ENCODE measurements at regions not wholly inside any gene's neighbourhood (a gene's known extent, or its start where the extent isn't known, plus 50 kb on each side); places are given as distances from the start of the nearest gene placed in this dataset.

DNA sequence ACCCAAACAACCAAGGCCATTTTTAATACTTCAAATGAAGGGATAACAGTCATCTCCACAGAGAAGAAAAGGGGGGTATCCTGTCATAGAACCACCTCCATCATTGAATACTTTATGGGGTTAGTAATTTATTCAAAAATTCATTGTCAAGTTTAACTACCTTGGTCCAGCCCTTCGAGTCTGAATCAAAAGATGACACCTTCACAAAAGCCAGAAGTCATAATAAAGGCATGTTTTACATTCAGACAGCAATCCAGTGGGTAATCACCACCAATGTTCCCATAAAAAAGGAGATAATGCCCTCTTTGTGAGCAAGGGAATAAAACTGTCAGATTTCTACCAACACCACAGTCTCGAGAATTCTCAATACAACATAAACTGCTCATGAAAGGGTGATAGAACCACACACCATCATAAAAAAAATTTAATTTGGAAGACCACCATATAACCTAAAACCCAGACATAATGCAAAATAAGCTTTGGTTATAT, 145.6 kb upstream of the ZBTB20 start:
- no peak overlapping the region for H3K4me3 ChIP-seq
- 44% methylated on average over 2 of the region's 2 CpGs for WGBS (ENCODE audit: missing lambda C conversion rate)
- no peaks in the 10 kb centered on the region for H3K9me3 ChIP-seq
- no peak for ATAC-seq
- H3K4me1 ChIP-seq: no peaks in the 10 kb centered on the region
- TF ChIP-seq RCOR1 (IDR thresholded peaks at IDR 0.05; ENCODE audit: low read depth, low read length) (no peak), MAFK (IDR thresholded peaks at IDR 0.05; ENCODE audit: partially characterized antibody) (no peak), FOXS1 (CRISPR knock-in tag; IDR thresholded peaks at IDR 0.05) (no peak), EHF (CRISPR knock-in tag; IDR thresholded peaks at IDR 0.05) (no peak), NPAS2 (CRISPR knock-in tag; IDR thresholded peaks at IDR 0.05; ENCODE audit: borderline replicate concordance) (no peak), BHLHE40 (IDR thresholded peaks at IDR 0.05; ENCODE audit: low read depth, low read length) (no peak), JUNB (IDR thresholded peaks at IDR 0.05) (no peak), ZNF302 (CRISPR knock-in tag; IDR thresholded peaks at IDR 0.05) (no peak), ZC3H11A (IDR thresholded peaks at IDR 0.05) (no peak), CEBPB (IDR thresholded peaks at IDR 0.05) (no peak), RAD21 (conservative IDR thresholded peaks at IDR 0.05 in 1 of 2, IDR thresholded peaks at IDR 0.05 in 1 of 2) (no peak), RNF2 (IDR thresholded peaks at IDR 0.05; ENCODE audit: borderline replicate concordance, low read depth) (no peak)
- TF ChIP-seq, protein P1, sequence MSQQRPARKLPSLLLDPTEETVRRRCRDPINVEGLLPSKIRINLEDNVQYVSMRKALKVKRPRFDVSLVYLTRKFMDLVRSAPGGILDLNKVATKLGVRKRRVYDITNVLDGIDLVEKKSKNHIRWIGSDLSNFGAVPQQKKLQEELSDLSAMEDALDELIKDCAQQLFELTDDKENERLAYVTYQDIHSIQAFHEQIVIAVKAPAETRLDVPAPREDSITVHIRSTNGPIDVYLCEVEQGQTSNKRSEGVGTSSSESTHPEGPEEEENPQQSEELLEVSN (IDR thresholded peaks at IDR 0.05; ENCODE audit: borderline replicate concordance, low read depth): no peak
- TF ChIP-seq, protein P2, sequence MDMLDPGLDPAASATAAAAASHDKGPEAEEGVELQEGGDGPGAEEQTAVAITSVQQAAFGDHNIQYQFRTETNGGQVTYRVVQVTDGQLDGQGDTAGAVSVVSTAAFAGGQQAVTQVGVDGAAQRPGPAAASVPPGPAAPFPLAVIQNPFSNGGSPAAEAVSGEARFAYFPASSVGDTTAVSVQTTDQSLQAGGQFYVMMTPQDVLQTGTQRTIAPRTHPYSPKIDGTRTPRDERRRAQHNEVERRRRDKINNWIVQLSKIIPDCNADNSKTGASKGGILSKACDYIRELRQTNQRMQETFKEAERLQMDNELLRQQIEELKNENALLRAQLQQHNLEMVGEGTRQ (IDR thresholded peaks at IDR 0.05): no peak
- TF ChIP-seq, protein P3, sequence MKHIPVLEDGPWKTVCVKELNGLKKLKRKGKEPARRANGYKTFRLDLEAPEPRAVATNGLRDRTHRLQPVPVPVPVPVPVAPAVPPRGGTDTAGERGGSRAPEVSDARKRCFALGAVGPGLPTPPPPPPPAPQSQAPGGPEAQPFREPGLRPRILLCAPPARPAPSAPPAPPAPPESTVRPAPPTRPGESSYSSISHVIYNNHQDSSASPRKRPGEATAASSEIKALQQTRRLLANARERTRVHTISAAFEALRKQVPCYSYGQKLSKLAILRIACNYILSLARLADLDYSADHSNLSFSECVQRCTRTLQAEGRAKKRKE (CRISPR knock-in tag; IDR thresholded peaks at IDR 0.05; ENCODE audit: low read depth): no peak
- ChIA-PET POLR2A (no interaction called here), CTCF (no interaction called here)
- H3K27ac ChIP-seq: no peak overlapping the region
- no peak overlapping the region for H3K4me2 ChIP-seq
- no peak for FAIRE-seq
- no peak for DNase-seq (ENCODE audit: low read depth in 1 of 2, low spot score in 1 of 2)

DNA sequence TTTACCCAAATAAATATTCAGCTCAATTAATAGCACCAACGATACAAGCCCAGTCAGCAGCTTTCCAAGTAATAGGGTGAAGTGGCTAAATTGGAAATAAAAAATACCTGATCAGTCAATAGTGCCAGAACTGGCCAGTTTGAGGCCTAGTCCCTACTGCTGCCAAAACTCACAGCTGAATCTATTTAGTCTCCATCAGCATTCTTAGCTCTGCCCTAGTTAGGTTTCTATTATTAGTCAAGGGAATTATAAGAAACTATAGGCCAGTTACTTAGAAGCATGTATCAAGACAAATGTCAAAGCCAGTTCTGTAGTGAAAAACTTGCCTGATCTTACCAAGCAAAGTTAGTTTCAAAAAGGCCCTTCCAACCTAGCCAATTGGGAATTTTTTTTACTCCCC, 146.2 kb upstream of the ZBTB20 start:
- H3K4me1 ChIP-seq: no peaks in the 10 kb centered on the region
- ATAC-seq (no peak), DNase-seq (ENCODE audit: low read depth in 1 of 2, low spot score in 1 of 2) (no peak), FAIRE-seq (no peak)
- no peak overlapping the region for H3K4me3 ChIP-seq
- H3K27ac ChIP-seq: no peak overlapping the region
- no peaks in the 10 kb centered on the region for H3K9me3 ChIP-seq
- 40% methylated on average over 1 of the region's 1 CpG for WGBS (ENCODE audit: missing lambda C conversion rate)
- no peak overlapping the region for H3K4me2 ChIP-seq
- POLR2A ChIA-PET: no interaction called here
- TF ChIP-seq, protein P3 (CRISPR knock-in tag; IDR thresholded peaks at IDR 0.05; ENCODE audit: low read depth): no peak
- TF ChIP-seq, protein P4, sequence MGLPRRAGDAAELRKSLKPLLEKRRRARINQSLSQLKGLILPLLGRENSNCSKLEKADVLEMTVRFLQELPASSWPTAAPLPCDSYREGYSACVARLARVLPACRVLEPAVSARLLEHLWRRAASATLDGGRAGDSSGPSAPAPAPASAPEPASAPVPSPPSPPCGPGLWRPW (IDR thresholded peaks at IDR 0.05): no peak
- no peak for TF ChIP-seq ZNF302 (CRISPR knock-in tag; IDR thresholded peaks at IDR 0.05)
- no peak for TF ChIP-seq NFE2L2 (conservative IDR thresholded peaks at IDR 0.05; ENCODE audit: low read length)
- no peak for TF ChIP-seq RAD21 (conservative IDR thresholded peaks at IDR 0.05 in 1 of 2, IDR thresholded peaks at IDR 0.05 in 1 of 2)
- no peak for TF ChIP-seq SMC3 (IDR thresholded peaks at IDR 0.05)
- CTCF ChIA-PET: no interaction called here

DNA sequence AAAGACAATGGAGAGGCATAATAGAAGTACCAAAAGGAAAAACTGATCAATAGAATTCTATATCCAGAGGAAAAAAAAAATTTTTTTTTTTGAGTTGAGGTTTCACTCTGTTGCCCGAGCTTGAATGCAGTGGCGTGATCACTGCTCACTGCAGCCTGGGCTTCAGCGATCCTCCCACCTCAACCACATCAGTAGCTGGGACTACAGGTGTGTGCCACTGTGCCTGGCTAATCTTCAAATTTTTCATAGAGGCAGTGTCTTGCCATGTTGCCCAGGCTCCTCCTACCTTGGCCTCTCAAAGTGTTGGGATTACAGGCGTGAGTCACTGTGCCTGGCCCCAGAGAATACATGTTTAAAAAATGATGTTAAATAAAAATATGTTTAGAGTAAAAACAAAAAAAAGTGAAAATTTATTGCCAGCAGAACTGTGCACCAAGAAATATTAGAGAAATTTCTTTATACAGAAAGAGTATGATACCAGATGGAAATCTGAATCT, 154.3 kb upstream of the ZBTB20 start:
- FAIRE-seq (no peak), ATAC-seq (no peak), DNase-seq (ENCODE audit: low read depth in 1 of 2, low spot score in 1 of 2) (no peak)
- CTCF ChIA-PET: no interaction called here
- no peaks in the 10 kb centered on the region for H3K4me1 ChIP-seq
- POLR2A ChIA-PET: no interaction called here
- H3K9me3 ChIP-seq: no peaks in the 10 kb centered on the region
- H3K4me3 ChIP-seq: no peak overlapping the region
- no peak overlapping the region for H3K4me2 ChIP-seq
- WGBS (ENCODE audit: missing lambda C conversion rate): 61% methylated on average over 4 of the region's 4 CpGs
- no peak overlapping the region for H3K27ac ChIP-seq
- no peak for TF ChIP-seq RNF2 (IDR thresholded peaks at IDR 0.05; ENCODE audit: borderline replicate concordance, low read depth)
- TF ChIP-seq, protein P2 (IDR thresholded peaks at IDR 0.05): no peak
- TF ChIP-seq CHD4 (IDR thresholded peaks at IDR 0.05; ENCODE audit: borderline replicate concordance): no peak
- TF ChIP-seq FOXS1 (CRISPR knock-in tag; IDR thresholded peaks at IDR 0.05): no peak
- TF ChIP-seq, protein P5, sequence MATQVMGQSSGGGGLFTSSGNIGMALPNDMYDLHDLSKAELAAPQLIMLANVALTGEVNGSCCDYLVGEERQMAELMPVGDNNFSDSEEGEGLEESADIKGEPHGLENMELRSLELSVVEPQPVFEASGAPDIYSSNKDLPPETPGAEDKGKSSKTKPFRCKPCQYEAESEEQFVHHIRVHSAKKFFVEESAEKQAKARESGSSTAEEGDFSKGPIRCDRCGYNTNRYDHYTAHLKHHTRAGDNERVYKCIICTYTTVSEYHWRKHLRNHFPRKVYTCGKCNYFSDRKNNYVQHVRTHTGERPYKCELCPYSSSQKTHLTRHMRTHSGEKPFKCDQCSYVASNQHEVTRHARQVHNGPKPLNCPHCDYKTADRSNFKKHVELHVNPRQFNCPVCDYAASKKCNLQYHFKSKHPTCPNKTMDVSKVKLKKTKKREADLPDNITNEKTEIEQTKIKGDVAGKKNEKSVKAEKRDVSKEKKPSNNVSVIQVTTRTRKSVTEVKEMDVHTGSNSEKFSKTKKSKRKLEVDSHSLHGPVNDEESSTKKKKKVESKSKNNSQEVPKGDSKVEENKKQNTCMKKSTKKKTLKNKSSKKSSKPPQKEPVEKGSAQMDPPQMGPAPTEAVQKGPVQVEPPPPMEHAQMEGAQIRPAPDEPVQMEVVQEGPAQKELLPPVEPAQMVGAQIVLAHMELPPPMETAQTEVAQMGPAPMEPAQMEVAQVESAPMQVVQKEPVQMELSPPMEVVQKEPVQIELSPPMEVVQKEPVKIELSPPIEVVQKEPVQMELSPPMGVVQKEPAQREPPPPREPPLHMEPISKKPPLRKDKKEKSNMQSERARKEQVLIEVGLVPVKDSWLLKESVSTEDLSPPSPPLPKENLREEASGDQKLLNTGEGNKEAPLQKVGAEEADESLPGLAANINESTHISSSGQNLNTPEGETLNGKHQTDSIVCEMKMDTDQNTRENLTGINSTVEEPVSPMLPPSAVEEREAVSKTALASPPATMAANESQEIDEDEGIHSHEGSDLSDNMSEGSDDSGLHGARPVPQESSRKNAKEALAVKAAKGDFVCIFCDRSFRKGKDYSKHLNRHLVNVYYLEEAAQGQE (IDR thresholded peaks at IDR 0.05): no peak
- no peak for TF ChIP-seq EHF (CRISPR knock-in tag; IDR thresholded peaks at IDR 0.05)
- TF ChIP-seq, protein P6, sequence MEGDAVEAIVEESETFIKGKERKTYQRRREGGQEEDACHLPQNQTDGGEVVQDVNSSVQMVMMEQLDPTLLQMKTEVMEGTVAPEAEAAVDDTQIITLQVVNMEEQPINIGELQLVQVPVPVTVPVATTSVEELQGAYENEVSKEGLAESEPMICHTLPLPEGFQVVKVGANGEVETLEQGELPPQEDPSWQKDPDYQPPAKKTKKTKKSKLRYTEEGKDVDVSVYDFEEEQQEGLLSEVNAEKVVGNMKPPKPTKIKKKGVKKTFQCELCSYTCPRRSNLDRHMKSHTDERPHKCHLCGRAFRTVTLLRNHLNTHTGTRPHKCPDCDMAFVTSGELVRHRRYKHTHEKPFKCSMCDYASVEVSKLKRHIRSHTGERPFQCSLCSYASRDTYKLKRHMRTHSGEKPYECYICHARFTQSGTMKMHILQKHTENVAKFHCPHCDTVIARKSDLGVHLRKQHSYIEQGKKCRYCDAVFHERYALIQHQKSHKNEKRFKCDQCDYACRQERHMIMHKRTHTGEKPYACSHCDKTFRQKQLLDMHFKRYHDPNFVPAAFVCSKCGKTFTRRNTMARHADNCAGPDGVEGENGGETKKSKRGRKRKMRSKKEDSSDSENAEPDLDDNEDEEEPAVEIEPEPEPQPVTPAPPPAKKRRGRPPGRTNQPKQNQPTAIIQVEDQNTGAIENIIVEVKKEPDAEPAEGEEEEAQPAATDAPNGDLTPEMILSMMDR (IDR thresholded peaks at IDR 0.05): no peak
- no peak for TF ChIP-seq ZNF302 (CRISPR knock-in tag; IDR thresholded peaks at IDR 0.05)
- TF ChIP-seq RFX5 (IDR thresholded peaks at IDR 0.05): no peak
- no peak for TF ChIP-seq JUN (IDR thresholded peaks at IDR 0.05)

All from A549 (cell line).